ENCODE measurements at regions not wholly inside any gene's neighbourhood (a gene's known extent, or its start where the extent isn't known, plus 50 kb on each side); places are given as distances from the start of the nearest gene placed in this dataset.

GRCh38 chr1:38273196-38273804, 226.7 kb upstream of the POU3F1 start:
- ChIA-PET POLR2A (no interaction called here), CTCF (no interaction called here)
- H3K4me1 ChIP-seq (ENCODE audit: control insufficient read depth, extremely low read depth, insufficient read depth, low read length) = no peaks in the 10 kb centered on the region
- H3K4me2 ChIP-seq (ENCODE audit: insufficient read depth, low read length) = no peak overlapping the region
- BruUV-seq (replicated peaks) = no TSS peak
- intact Hi-C loops (cut with micrococcal nuclease) (no loop called here), dilution Hi-C loops (cut with MboI; ENCODE audit: extremely low pct_ligation_motif_present, low sequenced_read_pairs) (no loop called here)
- DNase-seq (ENCODE audit: low read depth, low spot score) = no peak
- TF ChIP-seq JUN (IDR thresholded peaks at IDR 0.05; ENCODE audit: borderline replicate concordance, insufficient read depth, insufficient read length, low read depth) (no peak), FOS (IDR thresholded peaks at IDR 0.05; ENCODE audit: borderline replicate concordance, insufficient read depth, low read length) (no peak)
- no peaks in the 10 kb centered on the region for H3K9me1 ChIP-seq (replicated peaks; ENCODE audit: control insufficient read depth, extremely low read depth, insufficient read depth, low read length)
- FAIRE-seq = no peak
- H4K20me1 ChIP-seq (replicated peaks; ENCODE audit: control insufficient read depth, extremely low read depth, insufficient read depth, low read length) = no peaks in the 10 kb centered on the region
- no peaks in the 10 kb centered on the region for H3K79me2 ChIP-seq (ENCODE audit: control insufficient read depth, insufficient read depth, low read length)
- no peak overlapping the region for H3K4me3 ChIP-seq (replicated peaks in 1 of 3; ENCODE audit: insufficient read depth in 1 of 3, low read depth in 1 of 3, low read length in 3 of 3)
- H3K9me3 ChIP-seq (replicated peaks; ENCODE audit: control insufficient read depth, insufficient read depth, low read length) = no peaks in the 10 kb centered on the region
- H3K36me3 ChIP-seq (ENCODE audit: control insufficient read depth in 2 of 2, extremely low read depth in 1 of 2, insufficient read depth in 2 of 2, low read length in 2 of 2) = no peaks in the 10 kb centered on the region
- no peak overlapping the region for H2AFZ ChIP-seq (ENCODE audit: low read depth, low read length)
- H3K9ac ChIP-seq (replicated peaks; ENCODE audit: extremely low read depth, insufficient read depth, low read length) = no peak overlapping the region
- peaks cover 0 to 3% of the 10 kb centered on the region in 2 experiments for H3K27me3 ChIP-seq (ENCODE audit: control insufficient read depth in 2 of 2, insufficient read depth in 2 of 2, low read length in 2 of 2)
- no peak overlapping the region for H3K27ac ChIP-seq (ENCODE audit: insufficient read depth, low read depth, low read length)

GRCh38 chr1:38272515-38272914, 225.9 kb upstream of the POU3F1 start:
- H3K4me1 ChIP-seq (ENCODE audit: control insufficient read depth, extremely low read depth, insufficient read depth, low read length) = no peaks in the 10 kb centered on the region
- no peak overlapping the region for H3K4me3 ChIP-seq (replicated peaks in 1 of 3; ENCODE audit: insufficient read depth in 1 of 3, low read depth in 1 of 3, low read length in 3 of 3)
- H2AFZ ChIP-seq (ENCODE audit: low read depth, low read length) = no peak overlapping the region
- H3K79me2 ChIP-seq (ENCODE audit: control insufficient read depth, insufficient read depth, low read length) = no peaks in the 10 kb centered on the region
- dilution Hi-C loops (cut with MboI; ENCODE audit: extremely low pct_ligation_motif_present, low sequenced_read_pairs) (no loop called here), intact Hi-C loops (cut with micrococcal nuclease) (no loop called here)
- DNase-seq (ENCODE audit: low read depth, low spot score) = no peak
- no peak overlapping the region for H3K4me2 ChIP-seq (ENCODE audit: insufficient read depth, low read length)
- H3K27ac ChIP-seq (ENCODE audit: insufficient read depth, low read depth, low read length) = no peak overlapping the region
- H3K9me1 ChIP-seq (replicated peaks; ENCODE audit: control insufficient read depth, extremely low read depth, insufficient read depth, low read length) = no peaks in the 10 kb centered on the region
- H3K9me3 ChIP-seq (replicated peaks; ENCODE audit: control insufficient read depth, insufficient read depth, low read length) = no peaks in the 10 kb centered on the region
- BruUV-seq (replicated peaks) = no TSS peak
- H3K36me3 ChIP-seq (ENCODE audit: control insufficient read depth in 2 of 2, extremely low read depth in 1 of 2, insufficient read depth in 2 of 2, low read length in 2 of 2) = no peaks in the 10 kb centered on the region
- H3K27me3 ChIP-seq (ENCODE audit: control insufficient read depth in 2 of 2, insufficient read depth in 2 of 2, low read length in 2 of 2) = peaks cover 0 to 3% of the 10 kb centered on the region in 2 experiments
- no peaks in the 10 kb centered on the region for H4K20me1 ChIP-seq (replicated peaks; ENCODE audit: control insufficient read depth, extremely low read depth, insufficient read depth, low read length)
- ChIA-PET CTCF (no interaction called here), POLR2A (no interaction called here)
- TF ChIP-seq POLR2A (IDR thresholded peaks at IDR 0.05; ENCODE audit: low read depth, low read length) = no peak
- no peak for TF ChIP-seq GATA2 (IDR thresholded peaks at IDR 0.05; ENCODE audit: insufficient read depth, insufficient read length, low read depth, low read length)
- TF ChIP-seq MAX (IDR thresholded peaks at IDR 0.05; ENCODE audit: insufficient read depth, insufficient read length) = no peak
- no peak for TF ChIP-seq JUN (IDR thresholded peaks at IDR 0.05; ENCODE audit: borderline replicate concordance, insufficient read depth, insufficient read length, low read depth)
- no peak for TF ChIP-seq FOS (IDR thresholded peaks at IDR 0.05; ENCODE audit: borderline replicate concordance, insufficient read depth, low read length)
- no peak for TF ChIP-seq CTCF (IDR thresholded peaks at IDR 0.05; ENCODE audit: extremely low read depth in 1 of 2, insufficient read depth in 1 of 2, low read depth in 1 of 2, low read length in 2 of 2)
- no peak for TF ChIP-seq POLR2AphosphoS5 (IDR thresholded peaks at IDR 0.05; ENCODE audit: insufficient read depth, low read depth, low read length)
- no peak for TF ChIP-seq EZH2 (IDR thresholded peaks at IDR 0.05; ENCODE audit: borderline replicate concordance, low read depth, low read length, severe bottlenecking)
- no peak for TF ChIP-seq MYC (IDR thresholded peaks at IDR 0.05; ENCODE audit: low read depth, low read length)
- FAIRE-seq = no peak
- H3K9ac ChIP-seq (replicated peaks; ENCODE audit: extremely low read depth, insufficient read depth, low read length) = no peak overlapping the region
